GM12891 (cell line): ENCODE measurements at regions not wholly inside any gene's neighbourhood (a gene's known extent, or its start where the extent isn't known, plus 50 kb on each side); places are given as distances from the start of the nearest gene placed in this dataset.

Source experiments
- PAX5 ChIP-seq: IDR thresholded peaks from 2 replicates; pipeline ENCODE4 v1.6.1; 2011; ENCODE audit warnings: low read length, moderate library complexity, mild to moderate bottlenecking; ENCODE audit not compliant: insufficient read depth, severe bottlenecking
- POLR2A ChIP-seq: IDR thresholded peaks from 2 replicates; pipeline ENCODE4 v1.6.1; 2011; ENCODE audit warnings: low read depth, low read length, control low read depth
- POLR2AphosphoS5 ChIP-seq: IDR thresholded peaks from 2 replicates; pipeline ENCODE4 v1.6.1; 2011; ENCODE audit warnings: low read depth, low read length, control low read depth
- POU2F2 ChIP-seq: IDR thresholded peaks from 2 replicates; pipeline ENCODE4 v1.6.1; 2011; ENCODE audit warnings: low read depth, mild to moderate bottlenecking, control low read depth, low read length, moderate library complexity
- SPI1 ChIP-seq: IDR thresholded peaks from 2 replicates; pipeline ENCODE4 v1.6.1; 2011; ENCODE audit warnings: low read depth, low read length, control low read depth
- TAF1 ChIP-seq: IDR thresholded peaks from 2 replicates; pipeline ENCODE4 v1.6.1; 2011; ENCODE audit warnings: low read depth, low read length, control low read depth

GRCh38 chr14:85799668-85800067 is 269.7 kb downstream of the FLRT2 start:
- TF ChIP-seq POLR2A: no peak
- TF ChIP-seq POLR2AphosphoS5: no peak
- TF ChIP-seq TAF1: no peak
- TF ChIP-seq SPI1: no peak
- TF ChIP-seq POU2F2: no peak
- TF ChIP-seq PAX5: no peak
